SK-N-SH (cell line): ENCODE measurements at regions not wholly inside any gene's neighbourhood (a gene's known extent, or its start where the extent isn't known, plus 50 kb on each side); places are given as distances from the start of the nearest gene placed in this dataset.

Experiments
- CTCF ChIA-PET: fragments of 300-600, 350-600 bp; formaldehyde crosslinking; extraction: SDS; loops from one replicate; lab custom pipeline; 2021; lab: Yijun Ruan, JAX
- POLR2A ChIA-PET: fragments of 350-600 bp; sonication (Branson Sonifier 250); formaldehyde crosslinking; extraction: SDS; loops from one replicate; lab custom pipeline; 2020; ENCODE audit warnings: antibody characterized with exemption, inconsistent platforms; lab: Yijun Ruan, JAX
- DNase-seq: peaks from one replicate; pipeline ENCODE4 v3.0.0; 2012
- H2AFZ ChIP-seq: fragments of 200-600 bp; sonication (generic); 2 replicates; pipeline ENCODE4 v1.8.1; 2016; ENCODE audit warnings: antibody characterized with exemption, mild to moderate bottlenecking, low read depth
- H3F3A ChIP-seq: fragments of 200-600 bp; sonication (generic); replicated peaks from 2 replicates; pipeline ENCODE3; 2016; ENCODE audit warnings: antibody characterized with exemption, mild to moderate bottlenecking; ENCODE audit not compliant: insufficient read depth
- H3K27ac ChIP-seq, 2 experiments: fragments of 200-500 bp in 1 of 2; fragments of 200-600 bp in 1 of 2; sonication (Bioruptor generic) in 1 of 2; sonication (generic), shearing (Covaris generic) in 1 of 2; 2 replicates each; pipeline versions ENCODE4 v1.5.1 to v1.6.1; 2014 to 2016; ENCODE audit warnings: low read depth in 2 of 2, inconsistent platforms in 1 of 2, low read length in 1 of 2, mild to moderate bottlenecking in 1 of 2, mixed read lengths in 1 of 2
- H3K27me3 ChIP-seq: fragments of 200-600 bp; sonication (generic), shearing (Covaris generic); 2 replicates; pipeline ENCODE4 v1.6.1; 2016; ENCODE audit warnings: mixed run types; ENCODE audit not compliant: insufficient read depth
- H3K36me3 ChIP-seq, 2 experiments: fragments of 200-500 bp in 1 of 2; fragments of 200-600 bp in 1 of 2; sonication (Bioruptor generic) in 1 of 2; sonication (generic) in 1 of 2; replicated peaks in 1 of 2; 2 replicates each; pipeline versions ENCODE3 to v1.5.1; 2014 to 2016; ENCODE audit warnings: low read length in 1 of 2, mild to moderate bottlenecking in 1 of 2; ENCODE audit not compliant: insufficient read depth in 2 of 2, control insufficient read depth in 1 of 2
- H3K4me1 ChIP-seq, 2 experiments: fragments of 200-500 bp in 1 of 2; fragments of 200-600 bp in 1 of 2; sonication (Bioruptor generic) in 1 of 2; sonication (generic), shearing (Covaris generic) in 1 of 2; 2 replicates each; pipeline versions ENCODE4 v1.5.1 to v1.6.1; 2014 to 2016; ENCODE audit warnings: low read depth in 1 of 2, low read length in 1 of 2, mixed run types in 1 of 2; ENCODE audit not compliant: insufficient read depth in 2 of 2, control insufficient read depth in 1 of 2
- H3K4me2 ChIP-seq: fragments of 200-600 bp; sonication (generic), shearing (Covaris generic); 2 replicates; pipeline ENCODE4 v1.6.1; 2017; ENCODE audit warnings: mixed run types
- H3K4me3 ChIP-seq, 2 experiments: fragments of 200-500 bp in 1 of 2; fragments of 200-600 bp in 1 of 2; sonication (Bioruptor generic) in 1 of 2; sonication (generic), shearing (Covaris generic) in 1 of 2; 2 replicates each; pipeline versions ENCODE4 v1.5.1 to v1.8.1; 2014 to 2016; ENCODE audit warnings: low read depth in 2 of 2, inconsistent platforms in 1 of 2, low read length in 1 of 2, mild to moderate bottlenecking in 1 of 2, mixed read lengths in 1 of 2, moderate library complexity in 1 of 2
- H3K79me2 ChIP-seq: fragments of 200-600 bp; sonication (generic); 2 replicates; pipeline ENCODE4 v1.8.1; 2017; ENCODE audit warnings: mild to moderate bottlenecking; ENCODE audit not compliant: insufficient read depth
- H3K9ac ChIP-seq: fragments of 200-600 bp; sonication (generic); 2 replicates; pipeline ENCODE4 v1.6.1; 2017; ENCODE audit warnings: mixed run types
- H3K9me2 ChIP-seq: fragments of 200-600 bp; sonication (generic); 2 replicates; pipeline ENCODE4 v1.6.1; 2017; ENCODE audit warnings: mixed run types
- H3K9me3 ChIP-seq: fragments of 200-600 bp; sonication (generic); 2 replicates; pipeline ENCODE4 v1.6.1; 2017; ENCODE audit warnings: mixed run types, mild to moderate bottlenecking, moderate library complexity
- H4K20me1 ChIP-seq: fragments of 200-600 bp; sonication (generic); 2 replicates; pipeline ENCODE4 v1.6.1; 2017; ENCODE audit warnings: mild to moderate bottlenecking, mixed run types; ENCODE audit not compliant: insufficient read depth
- CHD2 ChIP-seq: fragments of 150-350 bp; IDR thresholded peaks from 2 replicates; pipeline ENCODE4 v1.6.1; 2018; ENCODE audit warnings: low read length; ENCODE audit not compliant: partially characterized antibody
- ELF1 ChIP-seq: IDR thresholded peaks from 2 replicates; pipeline ENCODE4 v1.4.0; 2012
- EP300 ChIP-seq, 2 experiments: IDR thresholded peaks; 2 replicates each; pipeline versions ENCODE4 v1.4.0 to v1.6.1; 2012; ENCODE audit warnings: borderline replicate concordance in 1 of 2, low read depth in 1 of 2, low read length in 1 of 2
- EZH2phosphoT487 ChIP-seq: fragments of 200-600 bp; sonication (generic); IDR thresholded peaks from 2 replicates; pipeline ENCODE4 v1.6.1; 2017; ENCODE audit warnings: low read depth, mixed run types, mild to moderate bottlenecking, antibody characterized with exemption, moderate library complexity, borderline replicate concordance
- FOXJ3 ChIP-seq: sonication (generic); formaldehyde crosslinking; IDR thresholded peaks from 2 replicates; pipeline ENCODE4 v1.5.1; 2020; ENCODE audit warnings: mild to moderate bottlenecking, missing genetic modification reagents
- GABPA ChIP-seq: IDR thresholded peaks from 2 replicates; pipeline ENCODE4 v1.4.0; 2012; ENCODE audit warnings: low read depth, mild to moderate bottlenecking
- MXI1 ChIP-seq: IDR thresholded peaks from 2 replicates; pipeline ENCODE4 v1.6.1; 2012; ENCODE audit warnings: mild to moderate bottlenecking, low read depth, low read length, improper control_type of control experiment
- NFIC ChIP-seq: IDR thresholded peaks from 2 replicates; pipeline ENCODE4 v1.4.0; 2012; ENCODE audit warnings: borderline replicate concordance
- NRF1 ChIP-seq: IDR thresholded peaks from 2 replicates; pipeline ENCODE4 v1.6.1; 2012; ENCODE audit warnings: low read depth, mild to moderate bottlenecking, low read length
- POLR2AphosphoS5 ChIP-seq: IDR thresholded peaks from 2 replicates; pipeline ENCODE4 v1.6.1; 2012; ENCODE audit warnings: low read depth, low read length
- RAD21 ChIP-seq: IDR thresholded peaks from 2 replicates; pipeline ENCODE4 v1.6.1; 2012; ENCODE audit warnings: mild to moderate bottlenecking, low read length
- RCOR1 ChIP-seq: fragments of 150-350 bp; IDR thresholded peaks from 2 replicates; pipeline ENCODE4 v1.6.1; 2017; ENCODE audit warnings: antibody characterized with exemption, low read length
- RFX5 ChIP-seq: IDR thresholded peaks from 2 replicates; pipeline ENCODE4 v1.6.1; 2012; ENCODE audit warnings: mild to moderate bottlenecking, improper control_type of control experiment, low read length
- SIN3A ChIP-seq: IDR thresholded peaks from 2 replicates; pipeline ENCODE4 v1.6.1; 2012; ENCODE audit warnings: low read depth, mild to moderate bottlenecking, low read length, moderate library complexity, borderline replicate concordance
- TCF12 ChIP-seq: IDR thresholded peaks from 2 replicates; pipeline ENCODE4 v1.4.0; 2012
- TEAD4 ChIP-seq: IDR thresholded peaks from 2 replicates; pipeline ENCODE4 v1.4.0; 2012; ENCODE audit warnings: mild to moderate bottlenecking, borderline replicate concordance; ENCODE audit not compliant: insufficient read depth
- YY1 ChIP-seq: IDR thresholded peaks from 2 replicates; pipeline ENCODE4 v1.4.0; 2012; ENCODE audit warnings: low read depth, mild to moderate bottlenecking
- WGBS: methylation state at CpG from one replicate; pipeline ENCODE4 v1.1.6; 2017; ENCODE audit warnings: low lambda C conversion rate; 5-methylcytosine and 5-hydroxymethylcytosine counted together
- TF ChIP-seq, protein P1 (sequence below): IDR thresholded peaks from 2 replicates; pipeline ENCODE4; 2012
- TF ChIP-seq, protein P2 (sequence below): fragments of 150-350 bp; IDR thresholded peaks from 2 replicates; pipeline ENCODE4 v1.6.1; 2016; ENCODE audit warnings: mild to moderate bottlenecking, low read depth, low read length

GRCh38 chr3:192080336-192080735 is 619.4 kb downstream of the PYDC2 start:
- no peaks in the 10 kb centered on the region for H3K79me2 ChIP-seq
- TF ChIP-seq SIN3A (no peak), RFX5 (no peak), TEAD4 (no peak), CHD2 (no peak), NRF1 (no peak), MXI1 (no peak), POLR2AphosphoS5 (no peak), NFIC (no peak), EZH2phosphoT487 (no peak), FOXJ3 (CRISPR knock-in tag) (no peak), YY1 (no peak), TCF12 (no peak), EP300 (IDR thresholded peaks at IDR 0.05; ENCODE audit: borderline replicate concordance in 1 of 2, low read depth in 1 of 2, low read length in 1 of 2) (no peak), RAD21 (no peak), ELF1 (no peak), RCOR1 (no peak), GABPA (no peak)
- TF ChIP-seq, protein P1, sequence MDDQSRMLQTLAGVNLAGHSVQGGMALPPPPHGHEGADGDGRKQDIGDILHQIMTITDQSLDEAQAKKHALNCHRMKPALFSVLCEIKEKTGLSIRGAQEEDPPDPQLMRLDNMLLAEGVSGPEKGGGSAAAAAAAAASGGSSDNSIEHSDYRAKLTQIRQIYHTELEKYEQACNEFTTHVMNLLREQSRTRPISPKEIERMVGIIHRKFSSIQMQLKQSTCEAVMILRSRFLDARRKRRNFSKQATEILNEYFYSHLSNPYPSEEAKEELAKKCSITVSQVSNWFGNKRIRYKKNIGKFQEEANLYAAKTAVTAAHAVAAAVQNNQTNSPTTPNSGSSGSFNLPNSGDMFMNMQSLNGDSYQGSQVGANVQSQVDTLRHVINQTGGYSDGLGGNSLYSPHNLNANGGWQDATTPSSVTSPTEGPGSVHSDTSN = no peak
- TF ChIP-seq, protein P2, sequence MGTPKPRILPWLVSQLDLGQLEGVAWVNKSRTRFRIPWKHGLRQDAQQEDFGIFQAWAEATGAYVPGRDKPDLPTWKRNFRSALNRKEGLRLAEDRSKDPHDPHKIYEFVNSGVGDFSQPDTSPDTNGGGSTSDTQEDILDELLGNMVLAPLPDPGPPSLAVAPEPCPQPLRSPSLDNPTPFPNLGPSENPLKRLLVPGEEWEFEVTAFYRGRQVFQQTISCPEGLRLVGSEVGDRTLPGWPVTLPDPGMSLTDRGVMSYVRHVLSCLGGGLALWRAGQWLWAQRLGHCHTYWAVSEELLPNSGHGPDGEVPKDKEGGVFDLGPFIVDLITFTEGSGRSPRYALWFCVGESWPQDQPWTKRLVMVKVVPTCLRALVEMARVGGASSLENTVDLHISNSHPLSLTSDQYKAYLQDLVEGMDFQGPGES = no peak
- H3K4me2 ChIP-seq = no peak overlapping the region
- ChIA-PET CTCF (no interaction called here), POLR2A (no interaction called here)
- H3K4me1 ChIP-seq = no peaks in the 10 kb centered on the region
- H3K27me3 ChIP-seq = peaks cover 32% of the 10 kb centered on the region; the same call in 1 of the 2 replicates
- no peak for DNase-seq
- WGBS = 7% methylated on average over 1 of the region's 1 CpG
- no peaks in the 10 kb centered on the region for H3K36me3 ChIP-seq
- H4K20me1 ChIP-seq = no peaks in the 10 kb centered on the region
- H3K27ac ChIP-seq = no peak overlapping the region
- H3K9me2 ChIP-seq = no peaks in the 10 kb centered on the region; the same call in 1 of the 2 replicates
- H2AFZ ChIP-seq = no peak overlapping the region
- H3F3A ChIP-seq = no peaks in the 10 kb centered on the region
- H3K9me3 ChIP-seq = no peaks in the 10 kb centered on the region
- no peak overlapping the region for H3K9ac ChIP-seq
- no peak overlapping the region for H3K4me3 ChIP-seq
